Ishikawa (cell line): ENCODE measurements at regions not wholly inside any gene's neighbourhood (a gene's known extent, or its start where the extent isn't known, plus 50 kb on each side); places are given as distances from the start of the nearest gene placed in this dataset.

Experiments used
- CEBPB ChIP-seq: IDR thresholded peaks from 2 replicates; pipeline ENCODE4 v1.6.1; 2012
- CREB1 ChIP-seq: IDR thresholded peaks from 2 replicates; pipeline ENCODE4 v1.6.1; 2012; ENCODE audit warnings: low read depth
- EGR1 ChIP-seq: IDR thresholded peaks from 2 replicates; pipeline ENCODE4 v1.6.1; 2012
- FOXM1 ChIP-seq: IDR thresholded peaks from 2 replicates; pipeline ENCODE4 v1.6.1; 2012; ENCODE audit warnings: low read depth, borderline replicate concordance
- REST ChIP-seq: IDR thresholded peaks from 2 replicates; pipeline ENCODE4 v1.6.1; 2012; ENCODE audit warnings: low read depth, mild to moderate bottlenecking
- TAF1 ChIP-seq: IDR thresholded peaks from 2 replicates; pipeline ENCODE4 v1.6.1; 2012; ENCODE audit warnings: low read depth, mild to moderate bottlenecking
- USF1 ChIP-seq: IDR thresholded peaks from 2 replicates; pipeline ENCODE4 v1.6.1; 2012
- YY1 ChIP-seq: IDR thresholded peaks from 2 replicates; pipeline ENCODE4 v1.6.1; 2012; ENCODE audit warnings: low read depth
- ZBTB7A ChIP-seq: IDR thresholded peaks from 2 replicates; pipeline ENCODE4 v1.6.1; 2012; ENCODE audit warnings: low read depth

- TF ChIP-seq YY1 (no peak), FOXM1 (no peak), CEBPB (no peak), USF1 (no peak), EGR1 (no peak), REST (no peak), ZBTB7A (no peak), TAF1 (no peak), CREB1 (no peak)
These were observed 53.3 kb upstream of the GRPEL1 start for GRCh38 chr4:7121174-7121573.
